Fibroblast of mammary gland (primary cell): ENCODE measurements at regions not wholly inside any gene's neighbourhood (a gene's known extent, or its start where the extent isn't known, plus 50 kb on each side); places are given as distances from the start of the nearest gene placed in this dataset.

Source experiments
- DNase-seq: peaks from one replicate; pipeline ENCODE4 v3.0.0-alpha.2; 2010; ENCODE audit warnings: low read depth
- H3K4me3 ChIP-seq: 2 replicates; pipeline ENCODE4 v1.5.1; 2011; ENCODE audit warnings: low read depth, mild to moderate bottlenecking, low read length, moderate library complexity; ENCODE audit not compliant: control insufficient read depth
- TF ChIP-seq, protein P1 (sequence below): conservative IDR thresholded peaks from 2 replicates; pipeline ENCODE4 v1.5.1; 2011; ENCODE audit warnings: low read depth, low read length, inconsistent platforms; ENCODE audit not compliant: control insufficient read depth, insufficient read depth

GRCh38 chr3:165518346-165518745, 318.9 kb downstream of the BCHE start:
- peak; percentile 1 for DNase-seq
- H3K4me3 ChIP-seq: no peak overlapping the region

GRCh38 chr3:165513715-165514701, 317.8 kb upstream of the SLITRK3 start:
- H3K4me3 ChIP-seq: no peak overlapping the region
- DNase-seq: no peak
- TF ChIP-seq, protein P1, sequence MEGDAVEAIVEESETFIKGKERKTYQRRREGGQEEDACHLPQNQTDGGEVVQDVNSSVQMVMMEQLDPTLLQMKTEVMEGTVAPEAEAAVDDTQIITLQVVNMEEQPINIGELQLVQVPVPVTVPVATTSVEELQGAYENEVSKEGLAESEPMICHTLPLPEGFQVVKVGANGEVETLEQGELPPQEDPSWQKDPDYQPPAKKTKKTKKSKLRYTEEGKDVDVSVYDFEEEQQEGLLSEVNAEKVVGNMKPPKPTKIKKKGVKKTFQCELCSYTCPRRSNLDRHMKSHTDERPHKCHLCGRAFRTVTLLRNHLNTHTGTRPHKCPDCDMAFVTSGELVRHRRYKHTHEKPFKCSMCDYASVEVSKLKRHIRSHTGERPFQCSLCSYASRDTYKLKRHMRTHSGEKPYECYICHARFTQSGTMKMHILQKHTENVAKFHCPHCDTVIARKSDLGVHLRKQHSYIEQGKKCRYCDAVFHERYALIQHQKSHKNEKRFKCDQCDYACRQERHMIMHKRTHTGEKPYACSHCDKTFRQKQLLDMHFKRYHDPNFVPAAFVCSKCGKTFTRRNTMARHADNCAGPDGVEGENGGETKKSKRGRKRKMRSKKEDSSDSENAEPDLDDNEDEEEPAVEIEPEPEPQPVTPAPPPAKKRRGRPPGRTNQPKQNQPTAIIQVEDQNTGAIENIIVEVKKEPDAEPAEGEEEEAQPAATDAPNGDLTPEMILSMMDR: no peak

More at GRCh38 chr3:165518346-165518745, 318.9 kb downstream of the BCHE start:
- TF ChIP-seq, protein P1: no peak

DNA sequence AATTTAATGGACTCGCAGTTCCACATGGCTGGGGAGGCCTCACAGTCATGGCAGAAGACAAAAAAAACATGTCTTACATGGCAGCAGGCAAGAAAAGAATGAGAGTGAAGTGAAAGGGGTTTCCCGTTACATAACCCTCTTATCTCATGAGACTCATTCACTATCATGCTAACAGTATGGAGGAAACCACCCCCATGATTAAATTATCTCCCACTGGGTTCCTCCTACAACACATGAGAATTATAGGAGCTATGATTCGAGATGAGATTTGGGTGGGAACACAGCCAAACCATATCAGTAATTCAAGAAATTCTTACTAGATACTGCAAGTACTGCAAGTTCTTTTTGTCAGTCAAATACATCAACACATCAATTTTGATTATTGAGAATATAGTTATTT, 311.4 kb upstream of the SLITRK3 start:
- TF ChIP-seq, protein P1: no peak
- DNase-seq: no peak
- no peak overlapping the region for H3K4me3 ChIP-seq

DNA sequence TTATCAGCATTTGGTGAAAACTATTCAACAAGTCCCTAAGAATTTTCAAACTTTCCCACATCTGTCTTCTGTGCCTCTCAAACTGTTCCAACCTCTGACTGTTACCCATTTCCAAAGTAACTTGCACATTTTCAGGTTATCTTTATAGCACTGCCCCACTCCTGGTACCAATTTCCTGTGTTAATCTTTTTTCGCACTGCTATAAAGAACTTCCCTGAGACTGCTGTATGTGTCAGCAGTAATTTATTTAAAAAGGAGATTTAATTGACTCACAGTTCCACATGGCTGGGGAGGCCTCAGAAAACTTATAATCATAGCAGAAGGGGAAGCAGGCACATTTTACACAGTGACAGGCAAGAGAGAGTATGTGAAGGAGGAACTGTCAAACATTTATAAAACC, 310.9 kb upstream of the SLITRK3 start:
- no peak overlapping the region for H3K4me3 ChIP-seq
- TF ChIP-seq, protein P1: no peak
- no peak for DNase-seq

DNA sequence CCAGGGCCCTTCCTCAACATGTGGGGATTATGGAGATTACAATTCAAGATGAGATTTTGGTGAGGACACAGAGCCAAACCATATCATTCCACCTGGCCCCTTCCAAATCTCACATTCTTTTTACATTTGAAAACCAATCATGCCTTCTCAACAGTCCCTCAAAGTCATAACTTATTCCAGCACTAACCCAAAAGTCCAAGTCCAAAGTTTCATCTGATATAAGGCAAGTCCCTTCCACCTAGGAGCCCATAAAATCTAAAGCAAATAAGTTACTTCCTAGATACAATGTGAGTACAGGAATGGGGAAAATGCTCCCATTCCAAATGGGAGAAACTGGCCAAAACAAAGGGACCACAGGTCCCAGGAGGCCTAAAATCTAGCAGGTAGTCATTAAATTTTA, 309.5 kb upstream of the SLITRK3 start:
- TF ChIP-seq, protein P1: no peak
- DNase-seq: no peak
- no peak overlapping the region for H3K4me3 ChIP-seq

DNA sequence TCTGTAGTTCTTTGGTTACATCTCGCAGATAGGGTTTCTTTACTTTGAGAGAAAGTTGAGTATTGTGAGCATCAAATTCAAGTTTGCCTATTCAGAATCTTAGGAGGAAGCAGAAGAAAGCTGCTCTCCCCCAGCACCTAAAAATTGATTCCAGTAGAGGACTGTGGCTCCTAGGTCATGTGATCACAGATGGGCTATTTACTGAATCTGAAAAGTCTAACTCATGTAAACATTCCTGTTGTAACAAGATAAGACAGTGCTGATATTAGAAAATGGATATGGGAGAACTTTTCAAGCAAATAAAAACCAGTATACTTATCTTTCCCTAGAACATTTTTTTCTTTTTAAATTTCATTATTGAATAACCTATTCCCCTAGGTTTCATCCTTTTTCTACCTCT, 308.4 kb upstream of the SLITRK3 start:
- no peak overlapping the region for H3K4me3 ChIP-seq
- TF ChIP-seq, protein P1: no peak
- no peak for DNase-seq
